IMR-90 (cell line): ENCODE measurements at regions not wholly inside any gene's neighbourhood (a gene's known extent, or its start where the extent isn't known, plus 50 kb on each side); places are given as distances from the start of the nearest gene placed in this dataset.

ENCODE experiments used
- ATAC-seq: fragments of 200-7000 bp; cut with Tn5 transposase; 2 replicates; pipeline ENCODE4 v1.9.1; 2020; ENCODE audit warnings: low read depth, mild to moderate bottlenecking, moderate library complexity
- BruUV-seq: library from RNA; stranded (reverse); fragments of 400-500 nt; replicated peaks from 2 replicates; lab custom pipeline; 2021; lab: Mats Ljungman, UMichigan
- CTCF ChIA-PET: fragments of 300-600 bp; formaldehyde crosslinking; extraction: SDS; loops from one replicate; lab custom pipeline; 2021; ENCODE audit warnings: antibody characterized with exemption; lab: Yijun Ruan, JAX
- POLR2A ChIA-PET: fragments of 300-600 bp; sonication (Branson Sonifier 250); formaldehyde crosslinking; loops from one replicate; lab custom pipeline; 2022; ENCODE audit warnings: antibody characterized with exemption; ENCODE audit not compliant: unreplicated experiment; lab: Charles Lee
- DNase-seq: peaks from one replicate; pipeline ENCODE4 v3.0.0; 2013
- H2AFZ ChIP-seq: replicated peaks from 2 replicates; pipeline ENCODE3; 2013; ENCODE audit warnings: low read length, mild to moderate bottlenecking; ENCODE audit not compliant: poor library complexity
- H2AK5ac ChIP-seq: 2 replicates; pipeline ENCODE4 v1.6.1; 2013; ENCODE audit warnings: low read depth, low read length, inconsistent platforms
- H2AK9ac ChIP-seq: replicated peaks from 2 replicates; pipeline ENCODE3; 2013; ENCODE audit warnings: mild to moderate bottlenecking, low read depth, low read length, moderate library complexity; ENCODE audit not compliant: poor library complexity
- H2BK120ac ChIP-seq: 2 replicates; pipeline ENCODE4 v1.6.1; 2013; ENCODE audit warnings: low read depth, low read length, inconsistent platforms
- H2BK15ac ChIP-seq: 3 replicates; pipeline ENCODE4 v1.6.1; 2013; ENCODE audit warnings: low read depth, low read length, inconsistent platforms
- H2BK20ac ChIP-seq: 2 replicates; pipeline ENCODE4 v1.6.1; 2013; ENCODE audit warnings: low read depth, mild to moderate bottlenecking, inconsistent platforms, low read length, moderate library complexity
- H2BK5ac ChIP-seq: 2 replicates; pipeline ENCODE4 v1.6.1; 2013; ENCODE audit warnings: mild to moderate bottlenecking, low read depth, low read length, inconsistent platforms; ENCODE audit not compliant: poor library complexity, severe bottlenecking
- H3K14ac ChIP-seq: replicated peaks from 2 replicates; pipeline ENCODE4 v1.6.1; 2013; ENCODE audit warnings: low read depth, low read length, inconsistent platforms
- H3K18ac ChIP-seq: 2 replicates; pipeline ENCODE4 v1.6.1; 2013; ENCODE audit warnings: low read depth, low read length, control low read depth
- H3K23ac ChIP-seq: 2 replicates; pipeline ENCODE4 v1.6.1; 2013; ENCODE audit warnings: low read depth, low read length, inconsistent platforms
- H3K27ac ChIP-seq: 2 replicates; pipeline ENCODE4 v1.5.1; 2013; ENCODE audit warnings: mild to moderate bottlenecking, control low read depth, low read length; ENCODE audit not compliant: insufficient read depth
- H3K27me3 ChIP-seq: 2 replicates; pipeline ENCODE4 v1.6.1; 2013; ENCODE audit warnings: low read length; ENCODE audit not compliant: control insufficient read depth, insufficient read depth
- H3K36me3 ChIP-seq: 2 replicates; pipeline ENCODE4 v1.6.1; 2013; ENCODE audit warnings: low read length, mixed read lengths; ENCODE audit not compliant: control insufficient read depth, insufficient read depth
- H3K4ac ChIP-seq: 2 replicates; pipeline ENCODE4 v1.6.1; 2013; ENCODE audit warnings: low read depth, low read length, inconsistent platforms
- H3K4me1 ChIP-seq: 2 replicates; pipeline ENCODE4 v1.6.1; 2013; ENCODE audit warnings: low read length, mixed read lengths; ENCODE audit not compliant: control insufficient read depth, insufficient read depth
- H3K4me2 ChIP-seq: 2 replicates; pipeline ENCODE4 v1.6.1; 2013; ENCODE audit warnings: low read depth, mild to moderate bottlenecking, control low read depth, low read length, moderate library complexity
- H3K4me3 ChIP-seq: 2 replicates; pipeline ENCODE4 v1.5.1; 2013; ENCODE audit warnings: low read depth, mild to moderate bottlenecking, control low read depth, low read length, moderate library complexity; ENCODE audit not compliant: insufficient read depth
- H3K56ac ChIP-seq: 2 replicates; pipeline ENCODE4 v1.6.1; 2013; ENCODE audit warnings: low read length, inconsistent platforms; ENCODE audit not compliant: insufficient read depth; ENCODE audit errors: extremely low read depth
- H3K79me1 ChIP-seq, 2 experiments: 2 replicates each; pipeline ENCODE4 v1.6.1; 2013; ENCODE audit warnings: low read length in 2 of 2, inconsistent platforms in 1 of 2, low read depth in 1 of 2
- H3K9ac ChIP-seq: 2 replicates; pipeline ENCODE4 v1.6.1; 2013; ENCODE audit warnings: low read depth, low read length, control low read depth
- H3K9me1 ChIP-seq: 2 replicates; pipeline ENCODE4 v1.6.1; 2013; ENCODE audit warnings: low read length, inconsistent platforms; ENCODE audit not compliant: insufficient read depth
- H3K9me3 ChIP-seq: 2 replicates; pipeline ENCODE4 v1.6.1; 2013; ENCODE audit warnings: low read length; ENCODE audit not compliant: control insufficient read depth, insufficient read depth
- H4K20me1 ChIP-seq: 2 replicates; pipeline ENCODE4 v1.6.1; 2013; ENCODE audit warnings: low read length, inconsistent platforms; ENCODE audit not compliant: insufficient read depth
- H4K5ac ChIP-seq: 2 replicates; pipeline ENCODE4 v1.6.1; 2013; ENCODE audit warnings: mild to moderate bottlenecking, low read depth, low read length, control low read depth
- H4K8ac ChIP-seq, 2 experiments: 2 replicates each; pipeline ENCODE4 v1.6.1; 2013; ENCODE audit warnings: low read depth in 2 of 2, low read length in 2 of 2, control low read depth in 1 of 2, inconsistent platforms in 1 of 2
- H4K91ac ChIP-seq: 2 replicates; pipeline ENCODE4 v1.6.1; 2013; ENCODE audit warnings: low read depth, low read length, inconsistent platforms; ENCODE audit not compliant: insufficient read depth
- BHLHE40 ChIP-seq: fragments of 150-350 bp; IDR thresholded peaks from 2 replicates; pipeline ENCODE4 v1.6.1; 2016; ENCODE audit warnings: mild to moderate bottlenecking, low read depth, low read length
- FOS ChIP-seq: fragments of 150-350 bp; IDR thresholded peaks from 2 replicates; pipeline ENCODE4 v1.6.1; 2016; ENCODE audit warnings: low read depth, low read length
- MAFK ChIP-seq: IDR thresholded peaks from 2 replicates; pipeline ENCODE4 v1.6.1; 2012; ENCODE audit warnings: low read depth, low read length, improper control_type of control experiment
- MAZ ChIP-seq: IDR thresholded peaks from 2 replicates; pipeline ENCODE4 v1.6.1; 2012; ENCODE audit warnings: low read depth, mild to moderate bottlenecking, low read length, improper control_type of control experiment, moderate library complexity, borderline replicate concordance
- NFE2L2 ChIP-seq: fragments of 150-350 bp; IDR thresholded peaks from 2 replicates; pipeline ENCODE4 v1.6.1; 2016; ENCODE audit warnings: low read depth, mild to moderate bottlenecking, low read length
- RCOR1 ChIP-seq: IDR thresholded peaks from 2 replicates; pipeline ENCODE4 v1.6.1; 2012; ENCODE audit warnings: mild to moderate bottlenecking, low read length, improper control_type of control experiment; ENCODE audit not compliant: insufficient replicate concordance
- RFX5 ChIP-seq: IDR thresholded peaks from 2 replicates; pipeline ENCODE4 v1.8.0; 2012; ENCODE audit warnings: low read depth, mild to moderate bottlenecking, low read length, moderate library complexity
- WGBS, 2 experiments: methylation state at CpG; one replicate each; pipeline versions ENCODE4 v1.1.5 to v1.1.7; 2013; ENCODE audit warnings: missing lambda C conversion rate in 2 of 2; ENCODE audit not compliant: insufficient read length in 1 of 2; ENCODE audit errors: extremely low coverage in 2 of 2; 5-methylcytosine and 5-hydroxymethylcytosine counted together
- dilution Hi-C: fragments of 300-500 bp; cut with HindIII; formaldehyde crosslinking; loops from one replicate; pipeline ENCODE4 v1.14.3; 2018; ENCODE audit warnings: low sequenced_read_pairs; ENCODE audit not compliant: unreplicated experiment
- in situ Hi-C: fragments of 300-500 bp; cut with MboI; formaldehyde crosslinking; loops from 3 replicates; pipeline ENCODE4 v1.14.3; 2019; ENCODE audit warnings: low sequenced_read_pairs, inconsistent platforms, mixed read lengths
- intact Hi-C: fragments of 100-400 bp; cut with micrococcal nuclease; formaldehyde crosslinking; loops from 2 replicates; pipeline ENCODE4 v1.10.0; 2022
- TF ChIP-seq, protein P1 (sequence below): fragments of 150-350 bp; IDR thresholded peaks from 2 replicates; pipeline ENCODE4 v1.6.1; 2017; ENCODE audit warnings: mild to moderate bottlenecking, antibody characterized with exemption, low read length, low read depth
- TF ChIP-seq, protein P2 (sequence below): conservative IDR thresholded peaks from 2 replicates; pipeline ENCODE4 v1.5.1; 2012; ENCODE audit warnings: mild to moderate bottlenecking, low read depth, low read length, improper control_type of control experiment
- TF ChIP-seq, protein P3 (sequence below): fragments of 150-350 bp; IDR thresholded peaks from 2 replicates; pipeline ENCODE4 v1.6.1; 2016; ENCODE audit warnings: low read depth, mild to moderate bottlenecking, low read length, moderate library complexity, borderline replicate concordance

DNA sequence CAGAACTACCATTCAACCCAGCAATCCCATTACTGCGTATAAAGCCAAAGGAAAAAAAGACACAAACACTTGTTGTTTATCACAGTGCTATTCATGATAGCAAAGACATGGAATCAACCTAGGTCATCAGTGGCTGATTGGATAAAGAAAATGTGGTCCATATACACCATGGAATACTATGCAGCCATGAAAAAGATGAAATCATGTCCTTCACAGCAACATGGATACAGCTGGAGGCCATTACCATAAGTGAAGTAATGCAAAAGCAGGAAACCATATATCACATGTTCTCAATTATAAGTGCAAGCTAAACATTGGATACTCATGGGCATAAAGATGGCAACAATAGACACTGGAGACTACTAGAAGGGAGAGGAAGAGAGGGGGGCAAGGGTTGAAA is 299.6 kb downstream of the ADGRG6 start:
- no peak for ATAC-seq

More for the DNA sequence above, 299.6 kb downstream of the ADGRG6 start:
- H2AFZ ChIP-seq = no peak overlapping the region
- no peak overlapping the region for H3K23ac ChIP-seq
- no peaks in the 10 kb centered on the region for H3K9me3 ChIP-seq
- POLR2A ChIA-PET = no interaction called here
- TF ChIP-seq, protein P1, sequence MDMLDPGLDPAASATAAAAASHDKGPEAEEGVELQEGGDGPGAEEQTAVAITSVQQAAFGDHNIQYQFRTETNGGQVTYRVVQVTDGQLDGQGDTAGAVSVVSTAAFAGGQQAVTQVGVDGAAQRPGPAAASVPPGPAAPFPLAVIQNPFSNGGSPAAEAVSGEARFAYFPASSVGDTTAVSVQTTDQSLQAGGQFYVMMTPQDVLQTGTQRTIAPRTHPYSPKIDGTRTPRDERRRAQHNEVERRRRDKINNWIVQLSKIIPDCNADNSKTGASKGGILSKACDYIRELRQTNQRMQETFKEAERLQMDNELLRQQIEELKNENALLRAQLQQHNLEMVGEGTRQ = no peak
- TF ChIP-seq, protein P2, sequence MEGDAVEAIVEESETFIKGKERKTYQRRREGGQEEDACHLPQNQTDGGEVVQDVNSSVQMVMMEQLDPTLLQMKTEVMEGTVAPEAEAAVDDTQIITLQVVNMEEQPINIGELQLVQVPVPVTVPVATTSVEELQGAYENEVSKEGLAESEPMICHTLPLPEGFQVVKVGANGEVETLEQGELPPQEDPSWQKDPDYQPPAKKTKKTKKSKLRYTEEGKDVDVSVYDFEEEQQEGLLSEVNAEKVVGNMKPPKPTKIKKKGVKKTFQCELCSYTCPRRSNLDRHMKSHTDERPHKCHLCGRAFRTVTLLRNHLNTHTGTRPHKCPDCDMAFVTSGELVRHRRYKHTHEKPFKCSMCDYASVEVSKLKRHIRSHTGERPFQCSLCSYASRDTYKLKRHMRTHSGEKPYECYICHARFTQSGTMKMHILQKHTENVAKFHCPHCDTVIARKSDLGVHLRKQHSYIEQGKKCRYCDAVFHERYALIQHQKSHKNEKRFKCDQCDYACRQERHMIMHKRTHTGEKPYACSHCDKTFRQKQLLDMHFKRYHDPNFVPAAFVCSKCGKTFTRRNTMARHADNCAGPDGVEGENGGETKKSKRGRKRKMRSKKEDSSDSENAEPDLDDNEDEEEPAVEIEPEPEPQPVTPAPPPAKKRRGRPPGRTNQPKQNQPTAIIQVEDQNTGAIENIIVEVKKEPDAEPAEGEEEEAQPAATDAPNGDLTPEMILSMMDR = no peak
- no peak for TF ChIP-seq MAFK
- no peak for TF ChIP-seq MAZ
- no peak for TF ChIP-seq FOS
- TF ChIP-seq RFX5 = no peak
- no peak for TF ChIP-seq RCOR1
- no peak for TF ChIP-seq BHLHE40
- TF ChIP-seq, protein P3, sequence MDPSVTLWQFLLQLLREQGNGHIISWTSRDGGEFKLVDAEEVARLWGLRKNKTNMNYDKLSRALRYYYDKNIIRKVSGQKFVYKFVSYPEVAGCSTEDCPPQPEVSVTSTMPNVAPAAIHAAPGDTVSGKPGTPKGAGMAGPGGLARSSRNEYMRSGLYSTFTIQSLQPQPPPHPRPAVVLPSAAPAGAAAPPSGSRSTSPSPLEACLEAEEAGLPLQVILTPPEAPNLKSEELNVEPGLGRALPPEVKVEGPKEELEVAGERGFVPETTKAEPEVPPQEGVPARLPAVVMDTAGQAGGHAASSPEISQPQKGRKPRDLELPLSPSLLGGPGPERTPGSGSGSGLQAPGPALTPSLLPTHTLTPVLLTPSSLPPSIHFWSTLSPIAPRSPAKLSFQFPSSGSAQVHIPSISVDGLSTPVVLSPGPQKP = no peak
- no peak for TF ChIP-seq NFE2L2
- H2BK15ac ChIP-seq = no peak overlapping the region
- H3K4ac ChIP-seq = no peak overlapping the region
- no peak overlapping the region for H4K91ac ChIP-seq
- no peak overlapping the region for H3K4me3 ChIP-seq
- H2BK120ac ChIP-seq = no peak overlapping the region
- no peaks in the 10 kb centered on the region for H3K9me1 ChIP-seq
- in situ Hi-C loops (no loop called here), dilution Hi-C loops (no loop called here), intact Hi-C loops (no loop called here)
- no peaks in the 10 kb centered on the region for H3K36me3 ChIP-seq
- no peak overlapping the region for H2AK5ac ChIP-seq
- DNase-seq = no peak
- no peaks in the 10 kb centered on the region for H3K79me1 ChIP-seq
- no peaks in the 10 kb centered on the region for H3K4me1 ChIP-seq
- H4K8ac ChIP-seq = no peak overlapping the region
- H3K56ac ChIP-seq = no peak overlapping the region
- no peak overlapping the region for H3K9ac ChIP-seq
- no peaks in the 10 kb centered on the region for H4K20me1 ChIP-seq
- H2BK20ac ChIP-seq = no peak overlapping the region
- BruUV-seq = no TSS peak
- no peak overlapping the region for H3K18ac ChIP-seq
- no peak overlapping the region for H4K5ac ChIP-seq
- no peak overlapping the region for H2AK9ac ChIP-seq
- no peak overlapping the region for H3K14ac ChIP-seq
- no peak overlapping the region for H2BK5ac ChIP-seq
- no peak overlapping the region for H3K4me2 ChIP-seq
- H3K27me3 ChIP-seq = peaks cover 9% of the 10 kb centered on the region; the same call in 1 of the 2 replicates
- H3K27ac ChIP-seq = no peak overlapping the region
- WGBS, 2 experiments = no CpG with 5 or more reads among the region's 1 CpG
- CTCF ChIA-PET = no interaction called here
